GM13977 (cell line): ENCODE measurements at regions not wholly inside any gene's neighbourhood (a gene's known extent, or its start where the extent isn't known, plus 50 kb on each side); places are given as distances from the start of the nearest gene placed in this dataset.
"Not testable (repeated sequence)": the region's sequence is repeated elsewhere in the genome, so short reads cannot be mapped to it uniquely, and the experiment has no call there.

Experiments
- DNase-seq: peaks from one replicate; pipeline ENCODE4 v3.0.0; 2012; ENCODE audit warnings: low spot score
- in situ Hi-C: fragments of 300-500 bp; cut with MboI; formaldehyde crosslinking; loops from one replicate; pipeline ENCODE4 v1.12.0; 2022; ENCODE audit warnings: low sequenced_read_pairs, low pct_unique_long_range_greater_than_20kb, mixed read lengths, inconsistent platforms; ENCODE audit not compliant: unreplicated experiment
- TF ChIP-seq, protein P1 (sequence below): IDR thresholded peaks from 2 replicates; pipeline ENCODE4 v1.5.1; 2012; ENCODE audit warnings: mild to moderate bottlenecking, control low read depth; ENCODE audit not compliant: insufficient read depth; ENCODE audit errors: extremely low read depth, missing control alignments

DNA sequence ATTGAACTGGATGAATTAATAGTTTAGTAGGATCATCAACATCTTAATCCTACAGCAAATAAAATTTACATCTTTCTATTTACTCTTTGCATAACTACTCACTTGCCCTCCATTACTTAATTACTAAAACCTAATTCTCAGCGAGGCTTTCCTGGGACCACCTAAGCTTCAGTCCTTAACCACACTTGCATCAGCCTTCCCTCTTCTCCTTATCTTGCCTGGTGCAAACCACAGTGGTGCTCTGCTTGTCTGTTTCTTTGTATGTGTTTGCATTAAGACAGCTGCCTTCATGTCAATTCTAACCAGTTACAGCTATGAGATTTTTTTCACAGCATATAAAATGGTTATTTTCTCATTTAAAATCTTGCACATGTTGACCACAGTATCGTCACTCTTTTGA lies 72.6 kb upstream of the ZNF92 start:
- in situ Hi-C loops: no loop called here
- TF ChIP-seq, protein P1, sequence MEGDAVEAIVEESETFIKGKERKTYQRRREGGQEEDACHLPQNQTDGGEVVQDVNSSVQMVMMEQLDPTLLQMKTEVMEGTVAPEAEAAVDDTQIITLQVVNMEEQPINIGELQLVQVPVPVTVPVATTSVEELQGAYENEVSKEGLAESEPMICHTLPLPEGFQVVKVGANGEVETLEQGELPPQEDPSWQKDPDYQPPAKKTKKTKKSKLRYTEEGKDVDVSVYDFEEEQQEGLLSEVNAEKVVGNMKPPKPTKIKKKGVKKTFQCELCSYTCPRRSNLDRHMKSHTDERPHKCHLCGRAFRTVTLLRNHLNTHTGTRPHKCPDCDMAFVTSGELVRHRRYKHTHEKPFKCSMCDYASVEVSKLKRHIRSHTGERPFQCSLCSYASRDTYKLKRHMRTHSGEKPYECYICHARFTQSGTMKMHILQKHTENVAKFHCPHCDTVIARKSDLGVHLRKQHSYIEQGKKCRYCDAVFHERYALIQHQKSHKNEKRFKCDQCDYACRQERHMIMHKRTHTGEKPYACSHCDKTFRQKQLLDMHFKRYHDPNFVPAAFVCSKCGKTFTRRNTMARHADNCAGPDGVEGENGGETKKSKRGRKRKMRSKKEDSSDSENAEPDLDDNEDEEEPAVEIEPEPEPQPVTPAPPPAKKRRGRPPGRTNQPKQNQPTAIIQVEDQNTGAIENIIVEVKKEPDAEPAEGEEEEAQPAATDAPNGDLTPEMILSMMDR: no peak
- DNase-seq: no peak

DNA sequence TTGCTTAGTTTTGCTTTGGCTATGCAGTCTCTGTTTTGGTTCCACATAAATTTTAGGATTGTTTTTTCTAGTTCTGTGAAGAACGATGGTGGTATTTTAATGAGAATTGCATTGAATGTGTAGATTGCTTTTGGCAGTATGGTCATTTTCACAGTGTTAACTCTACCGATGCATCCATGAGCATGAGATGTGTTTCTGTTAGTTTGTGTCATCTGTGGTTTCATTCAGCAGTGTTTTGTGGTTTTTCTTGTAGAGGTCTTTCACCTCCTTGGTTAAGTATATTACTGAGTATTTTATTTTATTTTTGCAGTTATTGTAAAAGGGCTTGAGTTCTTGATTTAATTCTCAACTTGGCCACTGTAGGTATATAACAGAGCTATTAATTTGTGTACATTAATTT lies 78.2 kb upstream of the ZNF92 start:
- in situ Hi-C loops: no loop called here
- TF ChIP-seq, protein P1: no peak
- no peak for DNase-seq

DNA sequence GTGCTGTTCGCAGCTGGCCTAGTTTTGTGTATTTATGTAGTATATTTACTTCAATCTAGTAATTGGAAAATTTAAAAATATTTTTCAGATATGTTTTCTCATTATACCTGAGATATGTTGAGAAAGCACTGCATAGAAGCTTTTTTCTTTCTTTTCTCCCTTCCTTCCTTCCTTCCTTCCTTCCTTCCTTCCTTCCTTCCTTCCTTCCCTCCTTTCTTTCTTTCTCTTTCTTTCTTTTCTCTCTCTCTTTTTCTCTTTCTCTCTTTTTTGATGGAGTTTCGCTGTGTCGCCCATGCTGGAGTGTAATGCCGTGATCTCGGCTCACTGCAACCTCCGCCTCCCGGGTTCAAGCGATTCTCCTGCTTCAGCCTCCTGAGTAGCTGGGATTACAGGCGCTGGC lies 83.3 kb upstream of the ZNF92 start:
- DNase-seq, in situ Hi-C loops: not testable (repeated sequence)

DNA sequence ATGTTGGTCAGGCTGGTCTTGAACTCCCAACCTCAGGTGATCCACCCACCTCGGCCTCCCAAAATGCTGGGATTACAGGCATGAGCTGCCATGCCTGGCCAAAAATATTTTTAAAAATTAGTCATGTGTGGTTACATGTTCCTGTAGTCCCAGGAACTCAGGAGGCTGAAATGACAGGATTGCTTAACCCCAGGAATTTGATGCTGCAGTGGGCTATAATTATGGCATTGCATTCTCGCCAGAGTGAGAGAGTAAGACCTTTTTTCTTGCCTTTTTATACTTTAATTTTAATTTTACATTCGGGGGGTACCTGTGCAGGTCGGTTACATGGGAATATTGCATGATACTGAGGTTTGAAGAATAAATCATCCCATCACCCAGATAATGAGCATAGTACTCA lies 86.6 kb upstream of the ZNF92 start:
- TF ChIP-seq, protein P1: no peak
- in situ Hi-C loops: no loop called here
- DNase-seq: no peak

DNA sequence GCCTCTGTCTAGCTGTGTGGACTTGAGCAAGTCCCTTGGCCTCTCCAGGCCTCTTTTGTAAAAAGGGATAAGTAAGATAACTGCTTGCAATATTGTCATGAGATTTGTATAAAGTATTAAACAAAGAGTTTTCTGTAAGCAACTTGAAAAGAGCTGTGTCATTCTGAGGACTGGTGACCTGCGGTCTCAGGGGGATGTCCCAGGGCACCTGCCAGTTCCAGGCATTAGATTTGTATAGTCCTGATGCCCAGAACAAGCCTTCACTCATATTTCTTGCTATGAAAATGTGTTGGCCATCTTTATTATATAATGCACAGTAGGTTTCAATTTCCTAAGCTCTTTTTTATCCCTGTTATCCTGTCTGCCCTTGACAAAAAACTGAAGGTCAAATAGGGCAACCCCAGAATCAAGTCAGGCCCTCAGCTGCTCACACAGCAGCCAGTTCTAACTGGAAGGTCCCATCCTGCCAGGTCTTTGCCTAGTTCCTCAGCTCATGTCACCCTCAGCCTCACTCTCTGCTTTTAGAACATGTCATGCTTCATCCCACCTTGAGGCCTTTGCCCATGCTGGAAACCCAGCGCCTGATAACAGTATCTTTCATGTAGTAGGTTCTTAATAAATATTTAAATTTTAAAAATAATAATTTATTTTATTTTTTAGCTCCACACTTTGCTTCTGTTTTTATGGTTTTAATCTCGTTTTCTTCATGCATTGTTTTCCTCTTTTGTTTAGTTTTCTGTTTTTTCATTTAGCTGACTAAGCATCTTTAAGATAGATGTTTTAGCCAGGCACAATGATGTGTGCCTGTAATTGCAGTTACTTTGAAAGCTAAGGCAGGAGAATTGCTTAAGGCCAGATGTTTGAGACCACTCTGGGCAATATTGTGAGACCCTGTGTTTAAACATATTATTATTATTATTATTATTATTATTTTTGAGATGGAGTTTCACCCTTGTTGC lies 87.5 kb upstream of the ZNF92 start:
- in situ Hi-C loops: no loop called here
- TF ChIP-seq, protein P1: no peak
- no peak for DNase-seq

DNA sequence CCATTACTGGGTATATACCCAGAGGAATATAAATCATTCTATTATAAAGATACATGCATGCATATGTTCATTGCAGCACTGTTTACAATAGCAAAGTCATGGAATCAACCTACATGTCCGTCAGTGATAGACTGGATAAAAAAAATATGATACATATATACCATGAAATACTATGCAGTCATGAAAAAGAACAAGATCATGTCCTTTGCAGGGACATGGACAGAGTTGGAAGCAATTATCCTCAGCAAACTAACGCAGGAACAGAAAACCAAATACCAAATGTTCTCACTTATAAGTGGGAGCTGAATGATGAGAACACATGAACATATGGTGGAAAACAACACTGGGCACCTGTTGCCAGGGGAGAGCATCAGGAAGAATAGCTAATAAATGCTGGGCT lies 88.4 kb upstream of the ZNF92 start:
- DNase-seq, in situ Hi-C loops: not testable (repeated sequence)

DNA sequence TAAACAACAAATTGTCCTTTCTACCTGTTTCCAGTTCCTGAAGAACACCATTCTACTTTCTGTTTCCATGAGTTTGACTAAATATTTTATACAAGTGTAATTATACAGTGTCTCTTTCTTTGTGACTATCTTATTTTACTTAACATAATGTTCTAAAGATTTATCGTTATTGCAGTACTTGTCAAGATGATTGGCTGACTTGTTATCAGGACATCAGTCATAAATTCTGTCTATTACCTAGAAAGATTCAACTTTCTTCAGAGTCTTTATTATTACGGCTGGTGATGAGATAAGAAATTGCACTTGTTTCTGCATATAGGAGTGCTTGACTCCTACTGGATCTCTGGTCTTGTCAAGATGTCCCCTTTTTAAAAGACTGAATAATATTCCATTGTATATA lies 93.9 kb upstream of the ZNF92 start:
- DNase-seq: no peak
- TF ChIP-seq, protein P1: no peak
- in situ Hi-C loops: no loop called here
